COLO668 (cell line): ENCODE measurements at regions not wholly inside any gene's neighbourhood (a gene's known extent, or its start where the extent isn't known, plus 50 kb on each side); places are given as distances from the start of the nearest gene placed in this dataset.

ENCODE experiments used
- DNase-seq: peaks from one replicate; lab custom pipeline; 2025; ENCODE audit not compliant: unreplicated experiment; lab: John Stamatoyannopoulos, UW

- no peak for DNase-seq
These were observed 235.5 kb upstream of the IGF1R start for GRCh38 chr15:98412852-98413251.

GRCh38 chr15:98413933-98414546, 234.3 kb upstream of the IGF1R start:
- no peak for DNase-seq

GRCh38 chr15:98416222-98416855, 232.0 kb upstream of the IGF1R start:
- no peak for DNase-seq

GRCh38 chr15:98417346-98417745, 231.0 kb upstream of the IGF1R start:
- no peak for DNase-seq

- DNase-seq: no peak
These were observed 230.2 kb upstream of the IGF1R start for GRCh38 chr15:98418122-98418521.

- DNase-seq: no peak
These were observed 229.1 kb upstream of the IGF1R start for GRCh38 chr15:98419173-98419780.

- DNase-seq: no peak
These were observed 227.5 kb upstream of the IGF1R start for GRCh38 chr15:98420837-98421236.

GRCh38 chr15:98421419-98422129, 226.8 kb upstream of the IGF1R start:
- peak; percentile 55 for DNase-seq

GRCh38 chr15:98422130-98422478, 226.2 kb upstream of the IGF1R start:
- no peak for DNase-seq

- no peak for DNase-seq
These were observed 223.2 kb upstream of the IGF1R start for GRCh38 chr15:98425173-98425572.

GRCh38 chr15:98427321-98427720, 221.0 kb upstream of the IGF1R start:
- DNase-seq: no peak

GRCh38 chr15:98428253-98428989, 219.9 kb upstream of the IGF1R start:
- DNase-seq: peak; percentile 51

GRCh38 chr15:98431171-98431570, 217.2 kb upstream of the IGF1R start:
- DNase-seq: no peak

GRCh38 chr15:98433346-98433745, 215.0 kb upstream of the IGF1R start:
- DNase-seq: no peak

- DNase-seq: no peak
These were observed 214.5 kb upstream of the IGF1R start for GRCh38 chr15:98433856-98434255.

- no peak for DNase-seq
These were observed 210.6 kb upstream of the IGF1R start for GRCh38 chr15:98437752-98438151.

- DNase-seq: no peak
These were observed 210.0 kb upstream of the IGF1R start for GRCh38 chr15:98438326-98438725.

- no peak for DNase-seq
These were observed 209.4 kb upstream of the IGF1R start for GRCh38 chr15:98438907-98439306.

- DNase-seq: no peak
These were observed 208.8 kb upstream of the IGF1R start for GRCh38 chr15:98439523-98439942.

GRCh38 chr15:98440917-98441316, 207.4 kb upstream of the IGF1R start:
- DNase-seq: no peak

- no peak for DNase-seq
These were observed 206.7 kb upstream of the IGF1R start for GRCh38 chr15:98441599-98441998.
